K562 (cell line): ENCODE measurements at regions not wholly inside any gene's neighbourhood (a gene's known extent, or its start where the extent isn't known, plus 50 kb on each side); places are given as distances from the start of the nearest gene placed in this dataset.

Experiments
- ATAC-seq: fragments of 200-7000 bp; cut with Tn5 transposase; 3 replicates; pipeline ENCODE4 v1.9.1; 2020; ENCODE audit warnings: moderate library complexity
- BruUV-seq: library from RNA; stranded (reverse); fragments of 400-500 nt; replicated peaks from 2 replicates; lab custom pipeline; 2021; lab: Mats Ljungman, UMichigan
- CTCF ChIA-PET: fragments of 300-600 bp; formaldehyde crosslinking; extraction: SDS; loops from one replicate; lab custom pipeline; 2021; ENCODE audit warnings: low intra/inter-chr PET ratio; lab: Yijun Ruan, JAX
- POLR2A ChIA-PET: fragments of 300-600, 350-650 bp; sonication (Branson Sonifier 250); formaldehyde crosslinking; extraction: SDS; loops from one replicate; lab custom pipeline; 2021; ENCODE audit warnings: antibody characterized with exemption, inconsistent platforms; lab: Yijun Ruan, JAX
- DNase-seq, 4 experiments: peaks; one replicate each; pipeline versions ENCODE4 v3.0.0 to v3.0.0-alpha.2; 2011 to 2018; ENCODE audit warnings: low spot score in 3 of 4, mixed read lengths in 3 of 4; ENCODE audit errors: extremely low read depth in 1 of 4
- FAIRE-seq: peaks from 2 replicates; lab custom pipeline; 2011; peaks lifted over from hg19 to GRCh38; lab: Jason Lieb, UNC
- H2AFZ ChIP-seq: 2 replicates; pipeline ENCODE4 v1.6.0; 2011; ENCODE audit warnings: low read depth, low read length, control low read depth, inconsistent platforms
- H3K27ac ChIP-seq: fragments of 200-600 bp; 3 replicates; pipeline ENCODE4 v1.8.0; 2011; ENCODE audit warnings: low read depth, mild to moderate bottlenecking, control low read depth, inconsistent platforms, low read length, moderate library complexity, mixed read lengths; ENCODE audit errors: extremely low read depth
- H3K27me3 ChIP-seq, 2 experiments: fragments of 300-600 bp in 1 of 2; 2 replicates in 1 of 2; 3 replicates in 1 of 2; pipeline versions ENCODE4 v1.6.0 to v1.8.0; 2011; ENCODE audit warnings: inconsistent platforms in 2 of 2, low read length in 2 of 2, mild to moderate bottlenecking in 1 of 2, mixed read lengths in 1 of 2, moderate library complexity in 1 of 2; ENCODE audit not compliant: control insufficient read depth in 2 of 2, insufficient read depth in 2 of 2
- H3K36me3 ChIP-seq: fragments of 300-600 bp; 3 replicates; pipeline ENCODE4 v1.8.0; 2011; ENCODE audit warnings: mild to moderate bottlenecking, low read length, inconsistent platforms; ENCODE audit not compliant: control insufficient read depth, insufficient read depth
- H3K4me1 ChIP-seq, 2 experiments: fragments of 200-600 bp in 1 of 2; replicated peaks in 1 of 2; 2 replicates in 1 of 2; 3 replicates in 1 of 2; pipeline versions ENCODE4 v1.5.1 to v1.8.0; 2011; ENCODE audit warnings: inconsistent platforms in 2 of 2, low read length in 2 of 2, mild to moderate bottlenecking in 1 of 2, mixed read lengths in 1 of 2, moderate library complexity in 1 of 2; ENCODE audit not compliant: control insufficient read depth in 2 of 2, insufficient read depth in 2 of 2
- H3K4me2 ChIP-seq: 2 replicates; pipeline ENCODE4 v1.6.1; 2011; ENCODE audit warnings: low read length, control low read depth, inconsistent platforms, mixed read lengths; ENCODE audit not compliant: insufficient read depth
- H3K4me3 ChIP-seq: fragments of 200-600 bp; sonication (generic), shearing (Covaris generic); 2 replicates; pipeline ENCODE4 v1.5.1; 2016; ENCODE audit warnings: control low read depth, inconsistent platforms
- H3K79me2 ChIP-seq: fragments of 200-600 bp; 3 replicates; pipeline ENCODE4 v1.8.0; 2011; ENCODE audit warnings: low read length, inconsistent platforms; ENCODE audit not compliant: control insufficient read depth, insufficient read depth
- H3K9ac ChIP-seq, 2 experiments: 2 replicates each; pipeline versions ENCODE4 v1.6.0 to v1.6.1; 2011; ENCODE audit warnings: low read depth in 2 of 2, low read length in 2 of 2, control low read depth in 1 of 2, inconsistent platforms in 1 of 2, mild to moderate bottlenecking in 1 of 2, mixed read lengths in 1 of 2; ENCODE audit not compliant: insufficient read depth in 1 of 2
- H3K9me1 ChIP-seq: one replicate; pipeline ENCODE4 v1.6.0; 2011; ENCODE audit warnings: inconsistent platforms, mild to moderate bottlenecking, low read length, moderate library complexity; ENCODE audit not compliant: control insufficient read depth, insufficient read depth
- H3K9me3 ChIP-seq: replicated peaks from 2 replicates; pipeline ENCODE4 v1.5.1; 2011; ENCODE audit warnings: low read depth, low read length, inconsistent platforms; ENCODE audit not compliant: control insufficient read depth, insufficient read depth
- H4K20me1 ChIP-seq: replicated peaks from 2 replicates; pipeline ENCODE4 v1.6.1; 2011; ENCODE audit warnings: low read length, inconsistent platforms, mixed read lengths; ENCODE audit not compliant: control insufficient read depth, insufficient read depth
- BMI1 ChIP-seq: fragments of 150-350 bp; IDR thresholded peaks from 2 replicates; pipeline ENCODE4 v1.6.1; 2014; ENCODE audit warnings: low read length
- ELF2 ChIP-seq: fragments of 250-450 bp; sonication (Bioruptor Pico); IDR thresholded peaks from 2 replicates; pipeline ENCODE4 v1.5.0; 2021; ENCODE audit warnings: mild to moderate bottlenecking
- FIP1L1 ChIP-seq: fragments of 200-400 bp; formaldehyde crosslinking; IDR thresholded peaks from 2 replicates; pipeline ENCODE4 v1.6.1; 2018; ENCODE audit warnings: mild to moderate bottlenecking, low read depth, low read length; ENCODE audit not compliant: poor library complexity, severe bottlenecking
- HLTF ChIP-seq: fragments of 450-650 bp; IDR thresholded peaks from 2 replicates; pipeline ENCODE4 v1.6.1; 2016
- KDM2B ChIP-seq: fragments of 250-450 bp; sonication (Bioruptor Pico); IDR thresholded peaks from 2 replicates; pipeline ENCODE4 v1.8.0; 2021; ENCODE audit warnings: mild to moderate bottlenecking, moderate library complexity
- NCOA6 ChIP-seq: fragments of 450-650 bp; IDR thresholded peaks from 2 replicates; pipeline ENCODE4 v1.6.1; 2017; ENCODE audit warnings: mild to moderate bottlenecking
- NFIX ChIP-seq: fragments of 250-450 bp; sonication (Bioruptor Pico); IDR thresholded peaks from 2 replicates; pipeline ENCODE4 v1.4.0; 2020; ENCODE audit warnings: low read depth, mild to moderate bottlenecking, moderate library complexity
- NKRF ChIP-seq: fragments of 450-650 bp; IDR thresholded peaks from 2 replicates; pipeline ENCODE4 v1.6.1; 2016; ENCODE audit warnings: borderline replicate concordance
- PHF8 ChIP-seq: fragments of 200-600 bp; sonication (generic); IDR thresholded peaks from 2 replicates; pipeline ENCODE4 v1.6.1; 2012; ENCODE audit warnings: mixed run types, mild to moderate bottlenecking, inconsistent platforms, low read length, moderate library complexity, borderline replicate concordance
- POLR2A ChIP-seq: fragments of 450-650 bp; conservative IDR thresholded peaks from 2 replicates; pipeline ENCODE4 v1.6.1; 2016
- POLR3G ChIP-seq: IDR thresholded peaks from 2 replicates; pipeline ENCODE4 v1.6.1; 2011; ENCODE audit not compliant: insufficient read length, insufficient replicate concordance; ENCODE audit errors: extremely low read depth
- RBM39 ChIP-seq: fragments of 200-400 bp; formaldehyde crosslinking; optimal IDR thresholded peaks from 2 replicates; pipeline ENCODE3; 2018; ENCODE audit warnings: low read depth, low read length
- SNIP1 ChIP-seq: fragments of 450-650 bp; IDR thresholded peaks from 2 replicates; pipeline ENCODE4 v1.7.1; 2017; ENCODE audit warnings: low read depth, mild to moderate bottlenecking
- ZKSCAN1 ChIP-seq: fragments of 150-350 bp; IDR thresholded peaks from 2 replicates; pipeline ENCODE4 v1.6.1; 2016; ENCODE audit warnings: low read depth, low read length
- ZKSCAN3 ChIP-seq: fragments of 250-450 bp; sonication (Bioruptor Pico); IDR thresholded peaks from 2 replicates; pipeline ENCODE4 v1.4.0; 2020
- ZNF263 ChIP-seq: sonication (generic); formaldehyde crosslinking; IDR thresholded peaks from 2 replicates; pipeline ENCODE4 v1.8.0; 2022; ENCODE audit warnings: mild to moderate bottlenecking, missing genetic modification reagents, borderline replicate concordance
- ZNF589 ChIP-seq: fragments of 200-800 bp; sonication (Bioruptor generic); IDR thresholded peaks from 2 replicates; pipeline ENCODE4 v1.6.1; 2016; ENCODE audit warnings: low read depth, missing genetic modification characterization, missing compliant biosample characterization
- WGBS: fragments of 100-300 bp; shearing (Covaris generic); methylation state at CpG from one replicate; pipeline ENCODE4 v1.1.6; 2016; ENCODE audit warnings: low coverage, mixed read lengths; ENCODE audit not compliant: insufficient coverage; ENCODE audit errors: missing lambda C conversion rate; 5-methylcytosine and 5-hydroxymethylcytosine counted together
- in situ Hi-C: fragments of 300-500 bp; cut with MboI; formaldehyde crosslinking; loops from 4 replicates; pipeline ENCODE4 v1.15.0; 2018; ENCODE audit warnings: inconsistent platforms, mixed read lengths
- intact Hi-C: fragments of 100-400 bp; cut with micrococcal nuclease; formaldehyde crosslinking; loops from 2 replicates; pipeline ENCODE4 v1.14.2; 2022

- TF ChIP-seq NKRF: no peak
Observed at GRCh38 chr13:83423381-83423780, 458.9 kb downstream of the SLITRK1 start (continued).

GRCh38 chr13:83414393-83414792, 467.9 kb downstream of the SLITRK1 start:
- no peak overlapping the region for H3K9ac ChIP-seq
- DNase-seq (no peak), ATAC-seq (no peak), FAIRE-seq (no peak)
- TF ChIP-seq POLR2A (no peak), ZNF589 (CRISPR knock-in tag) (no peak), NCOA6 (no peak), POLR3G (no peak), BMI1 (no peak), FIP1L1 (no peak), ZNF263 (CRISPR knock-in tag) (no peak), ELF2 (no peak), HLTF (no peak), SNIP1 (no peak), NFIX (CRISPR knock-in tag) (no peak), RBM39 (no peak), KDM2B (no peak), ZKSCAN1 (no peak), PHF8 (no peak), ZKSCAN3 (no peak)
- no peaks in the 10 kb centered on the region for H3K4me1 ChIP-seq
- WGBS: 0% methylated on average over 2 of the region's 4 CpGs
- H3K9me1 ChIP-seq: no peaks in the 10 kb centered on the region
- ChIA-PET CTCF (no interaction called here), POLR2A (no interaction called here)
- in situ Hi-C loops (no loop called here), intact Hi-C loops (no loop called here)
- H4K20me1 ChIP-seq: no peaks in the 10 kb centered on the region
- no peaks in the 10 kb centered on the region for H3K79me2 ChIP-seq
- H3K27ac ChIP-seq: no peak overlapping the region
- no peaks in the 10 kb centered on the region for H3K36me3 ChIP-seq
- no peaks in the 10 kb centered on the region for H3K9me3 ChIP-seq
- H2AFZ ChIP-seq: no peak overlapping the region
- H3K27me3 ChIP-seq: no peaks in the 10 kb centered on the region
- no peak overlapping the region for H3K4me2 ChIP-seq
- no TSS peak for BruUV-seq
- no peak overlapping the region for H3K4me3 ChIP-seq
